H9 (cell line): ENCODE measurements at regions not wholly inside any gene's neighbourhood (a gene's known extent, or its start where the extent isn't known, plus 50 kb on each side); places are given as distances from the start of the nearest gene placed in this dataset.

Source experiments
- DNase-seq: peaks from one replicate; pipeline ENCODE4 v3.0.0-alpha.2; 2017
- H2AFZ ChIP-seq: one replicate; pipeline ENCODE4 v1.6.1; 2013; ENCODE audit warnings: mild to moderate bottlenecking, low read length, control low read depth, moderate library complexity
- H2AK5ac ChIP-seq: 2 replicates; pipeline ENCODE4 v1.6.1; 2013; ENCODE audit warnings: low read length, control low read depth, mixed read lengths; ENCODE audit not compliant: insufficient read length
- H2BK120ac ChIP-seq: one replicate; pipeline ENCODE4 v1.6.1; 2013; ENCODE audit warnings: low read depth, mild to moderate bottlenecking, low read length, control low read depth, inconsistent platforms; ENCODE audit not compliant: poor library complexity, severe bottlenecking
- H2BK12ac ChIP-seq: 2 replicates; pipeline ENCODE4 v1.6.1; 2013; ENCODE audit warnings: low read length, control low read depth, mixed read lengths, low read depth; ENCODE audit not compliant: insufficient read length
- H2BK15ac ChIP-seq: 2 replicates; pipeline ENCODE4 v1.6.1; 2013; ENCODE audit warnings: low read depth, low read length, control low read depth
- H2BK20ac ChIP-seq: one replicate; pipeline ENCODE4 v1.6.1; 2013; ENCODE audit warnings: low read depth, mild to moderate bottlenecking, low read length, control low read depth, inconsistent platforms; ENCODE audit not compliant: poor library complexity, severe bottlenecking
- H2BK5ac ChIP-seq: 2 replicates; pipeline ENCODE4 v1.6.1; 2013; ENCODE audit warnings: low read length, control low read depth, mixed read lengths; ENCODE audit not compliant: insufficient read length
- H3K14ac ChIP-seq: 2 replicates; pipeline ENCODE4 v1.6.1; 2013; ENCODE audit warnings: low read length, control low read depth; ENCODE audit not compliant: insufficient read depth
- H3K18ac ChIP-seq: 2 replicates; pipeline ENCODE4 v1.6.1; 2013; ENCODE audit warnings: low read depth, mild to moderate bottlenecking, mixed read lengths, low read length, control low read depth; ENCODE audit not compliant: insufficient read length
- H3K23ac ChIP-seq: 2 replicates; pipeline ENCODE4 v1.6.1; 2013; ENCODE audit warnings: low read length, control low read depth, mixed read lengths, low read depth; ENCODE audit not compliant: insufficient read length
- H3K23me2 ChIP-seq: 2 replicates; pipeline ENCODE4 v1.6.1; 2013; ENCODE audit warnings: low read depth, mild to moderate bottlenecking, mixed read lengths, low read length, control low read depth; ENCODE audit not compliant: insufficient read length, poor library complexity, severe bottlenecking
- H3K27ac ChIP-seq: 2 replicates; pipeline ENCODE4 v1.5.1; 2013; ENCODE audit warnings: low read length, control low read depth, mixed read lengths, low read depth; ENCODE audit not compliant: insufficient read length
- H3K27me3 ChIP-seq: 2 replicates; pipeline ENCODE4 v1.6.1; 2013; ENCODE audit warnings: low read length, control low read depth, inconsistent platforms; ENCODE audit not compliant: insufficient read depth
- H3K4ac ChIP-seq: 2 replicates; pipeline ENCODE4 v1.6.1; 2013; ENCODE audit warnings: low read depth, mild to moderate bottlenecking, control low read depth, inconsistent platforms, low read length, moderate library complexity
- H3K4me1 ChIP-seq: 2 replicates; pipeline ENCODE4 v1.6.1; 2013; ENCODE audit warnings: low read length, control low read depth, inconsistent platforms; ENCODE audit not compliant: insufficient read depth
- H3K4me2 ChIP-seq: 2 replicates; pipeline ENCODE4 v1.6.1; 2013; ENCODE audit warnings: low read length, control low read depth, mixed read lengths; ENCODE audit not compliant: insufficient read length, insufficient read depth
- H3K56ac ChIP-seq: 2 replicates; pipeline ENCODE4 v1.6.1; 2013; ENCODE audit warnings: low read depth, mild to moderate bottlenecking, mixed read lengths, low read length, control low read depth; ENCODE audit not compliant: insufficient read length
- H3K79me1 ChIP-seq: 2 replicates; pipeline ENCODE4 v1.6.1; 2013; ENCODE audit warnings: low read depth, mild to moderate bottlenecking, moderate library complexity, low read length, control low read depth, inconsistent platforms; ENCODE audit not compliant: insufficient read depth, poor library complexity, severe bottlenecking
- H3K79me2 ChIP-seq: 2 replicates; pipeline ENCODE4 v1.6.1; 2013; ENCODE audit warnings: low read length, control low read depth, inconsistent platforms; ENCODE audit not compliant: insufficient read depth
- H3K9ac ChIP-seq: 2 replicates; pipeline ENCODE4 v1.6.1; 2013; ENCODE audit warnings: low read length, control low read depth, mixed read lengths; ENCODE audit not compliant: insufficient read length; ENCODE audit errors: extremely low read depth
- H3K9me3 ChIP-seq: one replicate; pipeline ENCODE4 v1.6.1; 2013; ENCODE audit warnings: low read depth, low read length, inconsistent platforms; ENCODE audit not compliant: control insufficient read depth
- H3T11ph ChIP-seq: one replicate; pipeline ENCODE4 v1.6.1; 2013; ENCODE audit warnings: mild to moderate bottlenecking, low read length, control low read depth, inconsistent platforms
- H4K20me1 ChIP-seq: one replicate; pipeline ENCODE4 v1.6.1; 2013; ENCODE audit not compliant: control insufficient read depth, insufficient read length, insufficient read depth
- H4K5ac ChIP-seq: 2 replicates; pipeline ENCODE4 v1.6.1; 2013; ENCODE audit warnings: low read depth, mild to moderate bottlenecking, mixed read lengths, low read length, control low read depth; ENCODE audit not compliant: insufficient read length
- H4K8ac ChIP-seq: replicated peaks from 2 replicates; pipeline ENCODE4 v1.6.1; 2013; ENCODE audit warnings: low read length, control low read depth, mixed read lengths, low read depth; ENCODE audit not compliant: insufficient read length
- H4K91ac ChIP-seq: 2 replicates; pipeline ENCODE4 v1.6.1; 2013; ENCODE audit warnings: low read depth, mild to moderate bottlenecking, moderate library complexity, mixed read lengths, low read length, control low read depth; ENCODE audit not compliant: insufficient read length
- H3K27ac Mint-ChIP-seq, 3 experiments: 2 replicates in 2 of 3; 3 replicates in 1 of 3; pipeline ENCODE4 v1.8.0; 2020 to 2021; ENCODE audit warnings: mixed read lengths in 3 of 3, mild to moderate bottlenecking in 1 of 3, moderate library complexity in 1 of 3
- H3K27me3 Mint-ChIP-seq: 2 replicates; pipeline ENCODE4 v1.8.0; 2021; ENCODE audit warnings: low read depth, mild to moderate bottlenecking, moderate library complexity, mixed read lengths
- H3K36me3 Mint-ChIP-seq, 3 experiments: 2 replicates in 2 of 3; 3 replicates in 1 of 3; pipeline ENCODE4 v1.8.0; 2020 to 2021; ENCODE audit warnings: low read depth in 3 of 3, mixed read lengths in 3 of 3; ENCODE audit not compliant: insufficient read depth in 1 of 3
- H3K4me1 Mint-ChIP-seq, 2 experiments: 2 replicates each; pipeline ENCODE4 v1.8.0; 2020; ENCODE audit warnings: mixed read lengths in 2 of 2
- H3K4me3 Mint-ChIP-seq, 2 experiments: 2 replicates in 1 of 2; 3 replicates in 1 of 2; pipeline ENCODE4 v1.8.0; 2020 to 2021; ENCODE audit warnings: mild to moderate bottlenecking in 2 of 2, mixed read lengths in 2 of 2, moderate library complexity in 1 of 2
- H3K9me3 Mint-ChIP-seq, 2 experiments: 2 replicates in 1 of 2; 3 replicates in 1 of 2; pipeline ENCODE4 v1.8.0; 2020; ENCODE audit warnings: mild to moderate bottlenecking in 2 of 2, mixed read lengths in 2 of 2, moderate library complexity in 1 of 2
- CTCF ChIP-seq: fragments of 200-600 bp; sonication (generic); conservative IDR thresholded peaks from 3 replicates; pipeline ENCODE4 v1.8.0; 2021; ENCODE audit warnings: antibody characterized with exemption, mild to moderate bottlenecking
- WGBS: extraction: QIAGEN DNeasy Blood & Tissue Kit; methylation state at CpG from one replicate; pipeline ENCODE4 v1.1.7; 2013; ENCODE audit warnings: missing lambda C conversion rate, low lambda C conversion rate, mixed read lengths; ENCODE audit not compliant: insufficient read length; ENCODE audit errors: extremely low coverage; 5-methylcytosine and 5-hydroxymethylcytosine counted together

GRCh38 chr2:59885541-59885940 lies 667.9 kb downstream of the BCL11A start:
- Histone ChIP-seq H2BK5ac (no peak overlapping the region), H3K9me3 (no peaks in the 10 kb centered on the region), H3K23me2 (no peaks in the 10 kb centered on the region), H4K8ac (no peak overlapping the region), H2AFZ (no peak overlapping the region), H4K20me1 (no peaks in the 10 kb centered on the region), H3K79me1 (no peaks in the 10 kb centered on the region), H3K4me1 (no peaks in the 10 kb centered on the region), H3K56ac (no peak overlapping the region), H3K27me3 (no peaks in the 10 kb centered on the region), H3T11ph (no peak overlapping the region), H3K9ac (no peak overlapping the region), H4K5ac (no peak overlapping the region), H2BK15ac (no peak overlapping the region), H2AK5ac (no peak overlapping the region), H4K91ac (no peak overlapping the region), H3K14ac (no peak overlapping the region; the same call in 1 of the 2 replicates), H2BK120ac (no peak overlapping the region), H3K18ac (no peak overlapping the region), H3K23ac (no peak overlapping the region), H3K4me2 (no peak overlapping the region), H3K79me2 (no peaks in the 10 kb centered on the region), H2BK12ac (peak overlapping the region; percentile 80), H3K4ac (no peak overlapping the region), H3K27ac (no peak overlapping the region), H2BK20ac (no peak overlapping the region)
- Mint-ChIP-seq H3K27me3 (no peaks in the 10 kb centered on the region; the same call in none of the 2 replicates), H3K27ac (0 out of 7 replicates have a peak overlapping the region, but pooled peaks of 1 of the 3 experiments have one; percentile 7), H3K4me1 (peaks cover 21 to 26% of the 10 kb centered on the region in 2 experiments), H3K36me3 (no peaks in the 10 kb centered on the region), H3K4me3 (no peak overlapping the region), H3K9me3 (no peaks in the 10 kb centered on the region)
- DNase-seq: peak; percentile 45
- TF ChIP-seq CTCF: peak; percentile 28; the same call in 1 of the 3 replicates
- whole genome bisulfite sequencing: no CpG with 5 or more reads among the region's 6 CpGs
